ENCODE measurements at regions not wholly inside any gene's neighbourhood (a gene's known extent, or its start where the extent isn't known, plus 50 kb on each side); places are given as distances from the start of the nearest gene placed in this dataset.

GRCh38 chr4:35697210-35697736 lies 547.0 kb downstream of the ARAP2 start:
- H3K27me3 Mint-ChIP-seq: no peaks in the 10 kb centered on the region
- no peak overlapping the region for H3K27ac Mint-ChIP-seq
- H3K4me3 Mint-ChIP-seq: no peak overlapping the region
- no peaks in the 10 kb centered on the region for H3K4me1 Mint-ChIP-seq
- H3K9me3 Mint-ChIP-seq: no peaks in the 10 kb centered on the region
- no peaks in the 10 kb centered on the region for H3K36me3 Mint-ChIP-seq

GRCh38 chr4:35700663-35701062 lies 543.7 kb downstream of the ARAP2 start:
- Mint-ChIP-seq H3K4me3 (no peak overlapping the region), H3K4me1 (no peaks in the 10 kb centered on the region)

GRCh38 chr4:35709080-35709479 lies 535.2 kb downstream of the ARAP2 start:
- peaks cover 10% of the 10 kb centered on the region for H3K9me3 Mint-ChIP-seq
- no peaks in the 10 kb centered on the region for H3K27me3 Mint-ChIP-seq
- no peaks in the 10 kb centered on the region for H3K36me3 Mint-ChIP-seq
- H3K27ac Mint-ChIP-seq: no peak overlapping the region
- H3K4me1 Mint-ChIP-seq: no peaks in the 10 kb centered on the region
- H3K4me3 Mint-ChIP-seq: no peak overlapping the region

More at GRCh38 chr4:35700663-35701062, 543.7 kb downstream of the ARAP2 start:
- Mint-ChIP-seq H3K27me3 (no peaks in the 10 kb centered on the region), H3K27ac (no peak overlapping the region), H3K36me3 (no peaks in the 10 kb centered on the region), H3K9me3 (no peaks in the 10 kb centered on the region)

- H3K4me3 Mint-ChIP-seq: no peak overlapping the region
- peaks cover 1% of the 10 kb centered on the region for H3K36me3 Mint-ChIP-seq
- H3K27me3 Mint-ChIP-seq: no peaks in the 10 kb centered on the region
- no peaks in the 10 kb centered on the region for H3K4me1 Mint-ChIP-seq
- H3K9me3 Mint-ChIP-seq: peaks cover 17% of the 10 kb centered on the region
- no peak overlapping the region for H3K27ac Mint-ChIP-seq
Observed at GRCh38 chr4:35710343-35710742, 534.0 kb downstream of the ARAP2 start.

- peaks cover 17% of the 10 kb centered on the region for H3K9me3 Mint-ChIP-seq
- no peak overlapping the region for H3K27ac Mint-ChIP-seq
- no peak overlapping the region for H3K4me3 Mint-ChIP-seq
- H3K27me3 Mint-ChIP-seq: no peaks in the 10 kb centered on the region
- no peaks in the 10 kb centered on the region for H3K4me1 Mint-ChIP-seq
- peaks cover 2% of the 10 kb centered on the region for H3K36me3 Mint-ChIP-seq
Observed at GRCh38 chr4:35711127-35711526, 533.2 kb downstream of the ARAP2 start.

GRCh38 chr4:35723973-35724372 lies 520.3 kb downstream of the ARAP2 start:
- H3K9me3 Mint-ChIP-seq: peaks cover 6% of the 10 kb centered on the region
- H3K4me3 Mint-ChIP-seq: no peak overlapping the region

GRCh38 chr4:35725131-35725530 lies 519.2 kb downstream of the ARAP2 start:
- Mint-ChIP-seq H3K36me3 (no peaks in the 10 kb centered on the region), H3K27ac (no peak overlapping the region), H3K9me3 (peaks cover 6% of the 10 kb centered on the region), H3K4me1 (no peaks in the 10 kb centered on the region), H3K27me3 (no peaks in the 10 kb centered on the region), H3K4me3 (no peak overlapping the region)

More at GRCh38 chr4:35723973-35724372, 520.3 kb downstream of the ARAP2 start:
- H3K27ac Mint-ChIP-seq: no peak overlapping the region
- no peaks in the 10 kb centered on the region for H3K4me1 Mint-ChIP-seq
- no peaks in the 10 kb centered on the region for H3K36me3 Mint-ChIP-seq
- H3K27me3 Mint-ChIP-seq: no peaks in the 10 kb centered on the region

- Mint-ChIP-seq H3K27ac (no peak overlapping the region), H3K36me3 (no peaks in the 10 kb centered on the region), H3K4me1 (no peaks in the 10 kb centered on the region), H3K4me3 (no peak overlapping the region), H3K9me3 (peaks cover 6% of the 10 kb centered on the region), H3K27me3 (no peaks in the 10 kb centered on the region)
Observed at GRCh38 chr4:35730414-35730813, 513.9 kb downstream of the ARAP2 start.

GRCh38 chr4:35734381-35735098 lies 509.8 kb downstream of the ARAP2 start:
- Mint-ChIP-seq H3K36me3 (no peaks in the 10 kb centered on the region), H3K9me3 (no peaks in the 10 kb centered on the region), H3K27me3 (no peaks in the 10 kb centered on the region), H3K4me3 (no peak overlapping the region), H3K4me1 (no peaks in the 10 kb centered on the region), H3K27ac (no peak overlapping the region)

- no peak overlapping the region for H3K27ac Mint-ChIP-seq
- H3K4me3 Mint-ChIP-seq: no peak overlapping the region
- no peaks in the 10 kb centered on the region for H3K36me3 Mint-ChIP-seq
- no peaks in the 10 kb centered on the region for H3K4me1 Mint-ChIP-seq
- H3K27me3 Mint-ChIP-seq: no peaks in the 10 kb centered on the region
- H3K9me3 Mint-ChIP-seq: peaks cover 6% of the 10 kb centered on the region
Observed at GRCh38 chr4:35739308-35739707, 505.0 kb downstream of the ARAP2 start.

GRCh38 chr4:35754047-35754446 lies 490.3 kb downstream of the ARAP2 start:
- H3K4me1 Mint-ChIP-seq: no peaks in the 10 kb centered on the region
- H3K27ac Mint-ChIP-seq: no peak overlapping the region
- no peak overlapping the region for H3K4me3 Mint-ChIP-seq
- no peaks in the 10 kb centered on the region for H3K27me3 Mint-ChIP-seq
- H3K9me3 Mint-ChIP-seq: peaks cover 18% of the 10 kb centered on the region
- no peaks in the 10 kb centered on the region for H3K36me3 Mint-ChIP-seq

GRCh38 chr4:35757836-35758235 lies 486.5 kb downstream of the ARAP2 start:
- Mint-ChIP-seq H3K27me3 (no peaks in the 10 kb centered on the region), H3K27ac (no peak overlapping the region), H3K4me1 (no peaks in the 10 kb centered on the region), H3K4me3 (no peak overlapping the region), H3K9me3 (peaks cover 18% of the 10 kb centered on the region), H3K36me3 (no peaks in the 10 kb centered on the region)

- H3K36me3 Mint-ChIP-seq: no peaks in the 10 kb centered on the region
- no peak overlapping the region for H3K27ac Mint-ChIP-seq
- H3K27me3 Mint-ChIP-seq: no peaks in the 10 kb centered on the region
- no peaks in the 10 kb centered on the region for H3K4me1 Mint-ChIP-seq
- H3K9me3 Mint-ChIP-seq: peaks cover 7% of the 10 kb centered on the region
- H3K4me3 Mint-ChIP-seq: no peak overlapping the region
Observed at GRCh38 chr4:35760807-35761206, 483.5 kb downstream of the ARAP2 start.

GRCh38 chr4:35771571-35771970 lies 472.7 kb downstream of the ARAP2 start:
- no peak overlapping the region for H3K27ac Mint-ChIP-seq
- no peaks in the 10 kb centered on the region for H3K4me1 Mint-ChIP-seq
- no peaks in the 10 kb centered on the region for H3K27me3 Mint-ChIP-seq
- peaks cover 4% of the 10 kb centered on the region for H3K9me3 Mint-ChIP-seq
- H3K36me3 Mint-ChIP-seq: no peaks in the 10 kb centered on the region
- H3K4me3 Mint-ChIP-seq: no peak overlapping the region

GRCh38 chr4:35772291-35772690 lies 472.0 kb downstream of the ARAP2 start:
- Mint-ChIP-seq H3K27me3 (no peaks in the 10 kb centered on the region), H3K27ac (no peak overlapping the region), H3K36me3 (no peaks in the 10 kb centered on the region), H3K4me1 (no peaks in the 10 kb centered on the region), H3K4me3 (no peak overlapping the region), H3K9me3 (peaks cover 4% of the 10 kb centered on the region)

GRCh38 chr4:35789899-35790574 lies 454.3 kb downstream of the ARAP2 start:
- Mint-ChIP-seq H3K27me3 (peaks cover 2% of the 10 kb centered on the region), H3K36me3 (no peaks in the 10 kb centered on the region), H3K4me3 (no peak overlapping the region), H3K27ac (no peak overlapping the region), H3K9me3 (peaks cover 4% of the 10 kb centered on the region), H3K4me1 (no peaks in the 10 kb centered on the region)

Data from activated naive CD4-positive, alpha-beta T cell treated with anti-CD3 and anti-CD28 coated beads, Interleukin-2, amount 50 U/mL, for 24 hours (primary cell).